Testis (tissue), 2 donors: ENCODE measurements at regions not wholly inside any gene's neighbourhood (a gene's known extent, or its start where the extent isn't known, plus 50 kb on each side); places are given as distances from the start of the nearest gene placed in this dataset.

Experiments used
- DNase-seq: peaks from one replicate; pipeline ENCODE4 v3.0.0-alpha.2; 2019
- H3K27ac ChIP-seq, 2 donors: fragments of 200-600 bp; sonication (generic); one replicate each; pipeline ENCODE4 v1.5.1; 2019
- H3K27me3 ChIP-seq: fragments of 200-600 bp; sonication (generic); one replicate; pipeline ENCODE4 v1.5.1; 2019
- H3K36me3 ChIP-seq: fragments of 200-600 bp; sonication (generic); one replicate; pipeline ENCODE4 v1.5.1; 2017; ENCODE audit warnings: low read depth; ENCODE audit errors: missing control alignments
- H3K4me1 ChIP-seq: fragments of 200-600 bp; sonication (generic); one replicate; pipeline ENCODE4 v1.5.1; 2019
- H3K4me3 ChIP-seq, 2 donors: fragments of 200-600 bp; sonication (generic); one replicate each; pipeline ENCODE4 v1.5.1; 2017 to 2019
- H3K9me3 ChIP-seq: fragments of 200-600 bp; sonication (generic); one replicate; pipeline ENCODE4 v1.5.1; 2017
- CTCF ChIP-seq, 3 experiments: fragments of 450-650 bp in 2 of 3; fragments of 200-600 bp in 1 of 3; sonication (generic) in 1 of 3; IDR thresholded peaks; one replicate each; pipeline ENCODE4 v1.5.1; 2016 to 2019; ENCODE audit warnings: antibody characterized with exemption in 3 of 3, mild to moderate bottlenecking in 2 of 3, moderate library complexity in 1 of 3
- POLR2A ChIP-seq: fragments of 450-650 bp; IDR thresholded peaks from one replicate; pipeline ENCODE4 v1.6.1; 2017; ENCODE audit warnings: antibody characterized with exemption, mild to moderate bottlenecking, moderate library complexity
- WGBS, 2 donors: methylation state at CpG; one replicate each; pipeline ENCODE4 v1.1.5; 2018; 5-methylcytosine and 5-hydroxymethylcytosine counted together
- intact Hi-C: fragments of 100-400 bp; cut with DNase I; formaldehyde crosslinking; loops from one replicate; pipeline ENCODE4 v1.15.1; 2023; ENCODE audit warnings: low total_unique reads

- TF ChIP-seq POLR2A = no peak
- TF ChIP-seq CTCF (IDR thresholded peaks at IDR 0.05) = no peak
- Histone ChIP-seq H3K36me3 (no peaks in the 10 kb centered on the region), H3K27ac (no peak overlapping the region), H3K4me1 (no peaks in the 10 kb centered on the region), H3K4me3 (no peak overlapping the region), H3K27me3 (no peaks in the 10 kb centered on the region), H3K9me3 (no peaks in the 10 kb centered on the region)
- 45 to 66% methylated on average over 4 of the region's 4 CpGs for WGBS, 2 donors
- intact Hi-C loops = no loop called here
- no peak for DNase-seq
Observed at GRCh38 chr1:29967261-29967660, 730.9 kb downstream of the PTPRU start.

GRCh38 chr1:29966526-29967045 is 730.3 kb downstream of the PTPRU start:
- Histone ChIP-seq H3K27ac (no peak overlapping the region), H3K4me3 (no peak overlapping the region), H3K9me3 (no peaks in the 10 kb centered on the region), H3K27me3 (no peaks in the 10 kb centered on the region), H3K4me1 (no peaks in the 10 kb centered on the region), H3K36me3 (no peaks in the 10 kb centered on the region)
- intact Hi-C loops = no loop called here
- no peak for TF ChIP-seq POLR2A
- TF ChIP-seq CTCF (IDR thresholded peaks at IDR 0.05) = no peak
- 43 to 69% methylated on average over 1 to 2 of the region's 2 CpGs for WGBS, 2 donors
- no peak for DNase-seq

- H3K9me3 ChIP-seq = no peaks in the 10 kb centered on the region
- H3K27ac ChIP-seq = no peak overlapping the region
- intact Hi-C loops = no loop called here
- no peaks in the 10 kb centered on the region for H3K4me1 ChIP-seq
- H3K27me3 ChIP-seq = no peaks in the 10 kb centered on the region
- no peak overlapping the region for H3K4me3 ChIP-seq
- TF ChIP-seq POLR2A (no peak), CTCF (IDR thresholded peaks at IDR 0.05) (no peak)
- no peaks in the 10 kb centered on the region for H3K36me3 ChIP-seq
- 78 to 80% methylated on average over 18 of the region's 18 CpGs for WGBS, 2 donors
- DNase-seq = no peak
Observed at GRCh38 chr1:29964718-29965533, 728.6 kb downstream of the PTPRU start.

- intact Hi-C loops = no loop called here
- TF ChIP-seq CTCF (IDR thresholded peaks at IDR 0.05) = no peak
- no peak for TF ChIP-seq POLR2A
- 69 to 81% methylated on average over 7 of the region's 7 CpGs for WGBS, 2 donors
- H3K36me3 ChIP-seq = no peaks in the 10 kb centered on the region
- no peak overlapping the region for H3K27ac ChIP-seq
- no peak for DNase-seq
- H3K4me1 ChIP-seq = no peaks in the 10 kb centered on the region
- no peaks in the 10 kb centered on the region for H3K9me3 ChIP-seq
- H3K4me3 ChIP-seq = no peak overlapping the region
- H3K27me3 ChIP-seq = no peaks in the 10 kb centered on the region
Observed at GRCh38 chr1:29963946-29964345, 727.6 kb downstream of the PTPRU start.

GRCh38 chr1:29962831-29963247 is 726.5 kb downstream of the PTPRU start:
- no peak for DNase-seq

More at GRCh38 chr1:29962831-29963247, 726.5 kb downstream of the PTPRU start:
- Histone ChIP-seq H3K27me3 (no peaks in the 10 kb centered on the region), H3K36me3 (no peaks in the 10 kb centered on the region), H3K4me1 (no peaks in the 10 kb centered on the region), H3K27ac (no peak overlapping the region), H3K4me3 (no peak overlapping the region), H3K9me3 (no peaks in the 10 kb centered on the region)
- TF ChIP-seq CTCF (IDR thresholded peaks at IDR 0.05) (no peak), POLR2A (no peak)
- 58 to 64% methylated on average over 3 of the region's 3 CpGs for WGBS, 2 donors
- intact Hi-C loops = no loop called here
